ENCODE measurements at regions not wholly inside any gene's neighbourhood (a gene's known extent, or its start where the extent isn't known, plus 50 kb on each side); places are given as distances from the start of the nearest gene placed in this dataset.
"Not testable (repeated sequence)": the region's sequence is repeated elsewhere in the genome, so short reads cannot be mapped to it uniquely, and the experiment has no call there.

DNA sequence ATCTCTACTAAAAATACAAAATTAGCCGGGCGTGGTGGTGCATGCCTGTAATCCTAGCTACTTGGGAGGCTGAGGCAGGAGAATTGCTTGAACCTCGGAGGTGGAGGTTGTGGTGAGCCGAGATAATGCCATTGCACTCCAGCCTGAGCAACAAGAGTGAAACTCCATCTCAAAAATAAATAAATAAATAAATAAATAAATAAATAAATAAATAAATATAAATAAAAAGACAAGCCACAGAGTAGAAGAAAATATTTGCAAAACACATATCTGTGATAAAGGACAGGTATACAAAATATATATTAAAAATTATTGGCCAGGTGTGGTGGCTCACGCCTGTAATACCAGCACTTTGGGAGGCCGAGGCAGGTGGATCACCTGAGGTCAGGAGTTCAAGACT lies 96.0 kb downstream of the MRPL57 start:
- CTCF ChIA-PET, result interaction anchor here (1.3 to 1.6 kb wide), 2 partner anchors 25 to 207 kb away, joined by 3 read pairs; no protein-coding TSS in a partner anchor
- DNase-seq (ENCODE audit: low read depth), result not testable (repeated sequence)

DNA sequence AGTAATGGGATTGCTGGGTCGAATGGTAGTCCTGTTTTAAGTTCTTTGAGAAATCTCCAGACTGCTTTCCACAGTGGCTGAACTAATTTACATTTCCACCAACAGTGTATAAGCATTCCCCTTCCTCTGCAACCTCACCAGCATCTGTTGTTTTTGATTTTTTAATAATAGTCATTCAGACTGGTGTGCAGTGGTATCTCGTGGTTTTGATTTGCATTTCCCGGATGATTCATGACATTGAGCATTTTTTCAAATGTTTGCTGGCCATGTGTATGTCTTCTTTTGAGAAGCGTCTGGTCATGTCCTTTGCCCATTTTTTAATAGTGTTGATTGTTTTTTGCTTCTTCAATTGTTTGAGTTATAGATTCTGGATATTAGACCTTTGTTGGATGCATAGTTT lies 98.0 kb downstream of the MRPL57 start:
- H3K27me3 ChIP-seq (ENCODE audit: control insufficient read depth, insufficient read depth, low read length); CTCF ChIA-PET; H3K36me3 ChIP-seq (ENCODE audit: control insufficient read depth, insufficient read depth, low read length); DNase-seq (ENCODE audit: low read depth); H3K4me3 ChIP-seq (ENCODE audit: low read depth, low read length); POLR2A ChIA-PET: not testable (repeated sequence)

More for the DNA sequence above, 96.0 kb downstream of the MRPL57 start:
- H3K27me3 ChIP-seq (ENCODE audit: control insufficient read depth, insufficient read depth, low read length); POLR2A ChIA-PET; H3K4me3 ChIP-seq (ENCODE audit: low read depth, low read length); H3K36me3 ChIP-seq (ENCODE audit: control insufficient read depth, insufficient read depth, low read length): not testable (repeated sequence)

DNA sequence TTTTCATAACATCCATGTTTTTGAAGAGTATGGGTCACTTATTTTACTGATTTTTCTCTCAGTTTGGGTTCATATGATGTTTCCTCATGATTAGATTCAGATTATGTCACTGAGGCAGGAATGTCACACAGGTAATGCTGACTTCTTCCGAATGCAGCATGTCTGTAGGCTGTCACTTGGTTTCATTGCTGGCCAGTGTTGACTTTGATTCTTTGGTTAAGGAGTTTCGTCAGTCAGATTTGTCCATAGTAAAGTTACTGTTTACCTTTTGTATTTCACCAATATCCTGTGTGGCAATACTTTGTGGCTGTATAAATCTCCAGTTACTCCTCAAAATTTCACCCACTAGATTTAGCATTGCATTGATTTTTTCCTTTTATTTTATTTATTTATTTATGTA lies 105.6 kb downstream of the MRPL57 start:
- DNase-seq (ENCODE audit: low read depth), result no peak
- TF ChIP-seq, protein P1, sequence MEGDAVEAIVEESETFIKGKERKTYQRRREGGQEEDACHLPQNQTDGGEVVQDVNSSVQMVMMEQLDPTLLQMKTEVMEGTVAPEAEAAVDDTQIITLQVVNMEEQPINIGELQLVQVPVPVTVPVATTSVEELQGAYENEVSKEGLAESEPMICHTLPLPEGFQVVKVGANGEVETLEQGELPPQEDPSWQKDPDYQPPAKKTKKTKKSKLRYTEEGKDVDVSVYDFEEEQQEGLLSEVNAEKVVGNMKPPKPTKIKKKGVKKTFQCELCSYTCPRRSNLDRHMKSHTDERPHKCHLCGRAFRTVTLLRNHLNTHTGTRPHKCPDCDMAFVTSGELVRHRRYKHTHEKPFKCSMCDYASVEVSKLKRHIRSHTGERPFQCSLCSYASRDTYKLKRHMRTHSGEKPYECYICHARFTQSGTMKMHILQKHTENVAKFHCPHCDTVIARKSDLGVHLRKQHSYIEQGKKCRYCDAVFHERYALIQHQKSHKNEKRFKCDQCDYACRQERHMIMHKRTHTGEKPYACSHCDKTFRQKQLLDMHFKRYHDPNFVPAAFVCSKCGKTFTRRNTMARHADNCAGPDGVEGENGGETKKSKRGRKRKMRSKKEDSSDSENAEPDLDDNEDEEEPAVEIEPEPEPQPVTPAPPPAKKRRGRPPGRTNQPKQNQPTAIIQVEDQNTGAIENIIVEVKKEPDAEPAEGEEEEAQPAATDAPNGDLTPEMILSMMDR (IDR thresholded peaks at IDR 0.05; ENCODE audit: insufficient read depth, low read depth, low read length), result no peak
- POLR2A ChIA-PET, result no interaction called here
- no peak overlapping the region for H3K4me3 ChIP-seq (ENCODE audit: low read depth, low read length)
- H3K27me3 ChIP-seq (ENCODE audit: control insufficient read depth, insufficient read depth, low read length), result no peaks in the 10 kb centered on the region; the same call in 1 of the 2 replicates
- CTCF ChIA-PET, result no interaction called here
- no peaks in the 10 kb centered on the region for H3K36me3 ChIP-seq (ENCODE audit: control insufficient read depth, insufficient read depth, low read length)

- TF ChIP-seq, protein P1 (IDR thresholded peaks at IDR 0.05; ENCODE audit: insufficient read depth, low read depth, low read length), result no peak
- no peaks in the 10 kb centered on the region; the same call in 1 of the 2 replicates for H3K27me3 ChIP-seq (ENCODE audit: control insufficient read depth, insufficient read depth, low read length)
- no peak for DNase-seq (ENCODE audit: low read depth)
- H3K36me3 ChIP-seq (ENCODE audit: control insufficient read depth, insufficient read depth, low read length), result no peaks in the 10 kb centered on the region
- no peak overlapping the region for H3K4me3 ChIP-seq (ENCODE audit: low read depth, low read length)
- CTCF ChIA-PET, result interaction anchor here (0.9 to 1.5 kb wide), 2 partner anchors 9 to 40 kb away, joined by 4 to 5 read pairs; no protein-coding TSS in a partner anchor
- POLR2A ChIA-PET, result no interaction called here
These were observed 111.0 kb downstream of the MRPL57 start for GRCh38 chr13:21287331-21287907.

DNA sequence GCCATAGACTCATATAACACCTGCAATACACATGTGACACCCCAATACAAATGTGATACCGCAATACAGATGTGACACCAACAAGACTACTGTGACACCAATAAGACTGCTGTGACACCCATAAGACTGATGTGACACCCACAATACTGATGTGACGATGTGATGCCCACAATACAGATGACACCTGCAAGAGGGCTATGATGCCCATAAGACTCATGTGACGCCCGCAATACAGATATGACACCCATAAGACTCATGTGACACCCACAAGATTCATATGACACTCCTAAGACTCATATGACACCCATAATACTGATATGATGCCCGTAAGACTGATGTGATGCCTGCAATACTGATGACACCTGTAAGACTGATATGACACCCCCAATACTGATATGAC lies 113.0 kb downstream of the MRPL57 start:
- ChIA-PET POLR2A (no interaction called here), CTCF (no interaction called here)
- DNase-seq (ENCODE audit: low read depth), result no peak
- Histone ChIP-seq H3K4me3 (ENCODE audit: low read depth, low read length) (no peak overlapping the region), H3K27me3 (ENCODE audit: control insufficient read depth, insufficient read depth, low read length) (no peaks in the 10 kb centered on the region; the same call in 1 of the 2 replicates), H3K36me3 (ENCODE audit: control insufficient read depth, insufficient read depth, low read length) (no peaks in the 10 kb centered on the region)
- TF ChIP-seq, protein P1 (IDR thresholded peaks at IDR 0.05; ENCODE audit: insufficient read depth, low read depth, low read length), result no peak

- POLR2A ChIA-PET; H3K4me3 ChIP-seq (ENCODE audit: low read depth, low read length); DNase-seq (ENCODE audit: low read depth); H3K27me3 ChIP-seq (ENCODE audit: control insufficient read depth, insufficient read depth, low read length); H3K36me3 ChIP-seq (ENCODE audit: control insufficient read depth, insufficient read depth, low read length): not testable (repeated sequence)
- CTCF ChIA-PET, result interaction anchor here (1.2 kb wide), 1 partner anchor 187 kb away, joined by 5 read pairs; no protein-coding TSS in a partner anchor
These were observed 114.1 kb downstream of the MRPL57 start for GRCh38 chr13:21290442-21291002.

DNA sequence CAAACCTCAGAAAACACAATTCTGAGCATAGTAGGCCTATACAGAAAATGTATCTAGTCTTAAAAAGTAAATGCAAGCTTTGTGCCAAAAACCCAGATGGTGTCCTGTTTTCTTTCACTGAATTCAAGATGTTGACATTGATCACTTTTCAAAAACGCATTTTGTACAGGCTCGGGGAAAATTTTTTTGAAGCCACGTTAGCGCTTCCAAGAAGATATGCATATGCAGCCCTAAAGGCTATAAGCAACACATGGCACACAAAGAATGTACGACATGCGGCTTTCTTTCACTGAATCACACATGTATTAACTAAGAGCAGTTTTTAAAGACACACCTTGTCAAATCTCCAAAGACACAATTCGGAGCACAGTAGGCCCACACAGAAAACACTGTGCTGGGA lies 115.4 kb downstream of the MRPL57 start:
- DNase-seq (ENCODE audit: low read depth), result no peak
- POLR2A ChIA-PET, result no interaction called here
- H3K27me3 ChIP-seq (ENCODE audit: control insufficient read depth, insufficient read depth, low read length), result no peaks in the 10 kb centered on the region
- H3K36me3 ChIP-seq (ENCODE audit: control insufficient read depth, insufficient read depth, low read length), result no peaks in the 10 kb centered on the region
- H3K4me3 ChIP-seq (ENCODE audit: low read depth, low read length), result no peak overlapping the region
- TF ChIP-seq, protein P1 (IDR thresholded peaks at IDR 0.05; ENCODE audit: insufficient read depth, low read depth, low read length), result no peak
- CTCF ChIA-PET, result interaction anchor here (1.2 to 7.3 kb wide), 3 partner anchors 8 to 186 kb away, joined by 5 to 94 read pairs (median 7); no protein-coding TSS in a partner anchor
